Brain microvascular endothelial cell (primary cell): ENCODE measurements at regions not wholly inside any gene's neighbourhood (a gene's known extent, or its start where the extent isn't known, plus 50 kb on each side); places are given as distances from the start of the nearest gene placed in this dataset.

ENCODE experiments used
- DNase-seq: peaks from one replicate; pipeline ENCODE4 v3.0.0-alpha.2; 2020
- H3K27ac ChIP-seq: fragments of 250-450 bp; sonication (Bioruptor Pico); 2 replicates; pipeline ENCODE4 v1.5.1; 2020; ENCODE audit warnings: mild to moderate bottlenecking, moderate library complexity
- H3K27me3 ChIP-seq: fragments of 250-450 bp; sonication (Bioruptor Pico); replicated peaks from 2 replicates; pipeline ENCODE4 v1.5.1; 2020; ENCODE audit warnings: mild to moderate bottlenecking
- H3K36me3 ChIP-seq: fragments of 250-450 bp; sonication (Bioruptor Pico); replicated peaks from 2 replicates; pipeline ENCODE4 v1.5.1; 2020; ENCODE audit warnings: mild to moderate bottlenecking
- H3K4me3 ChIP-seq: 2 replicates; pipeline ENCODE4 v1.5.1; 2011; ENCODE audit warnings: low read depth, mild to moderate bottlenecking, control low read depth, low read length, moderate library complexity
- CTCF ChIP-seq: IDR thresholded peaks from 2 replicates; pipeline ENCODE4 v1.5.1; 2011; ENCODE audit warnings: low read depth, mild to moderate bottlenecking, moderate library complexity, low read length, control low read depth, inconsistent platforms; ENCODE audit errors: missing control alignments
- in situ Hi-C: cut with HindIII; loops from 2 replicates; pipeline ENCODE4 v1.10.0; 2017; ENCODE audit warnings: low sequenced_read_pairs, low pct_ligation_motif_present

- Histone ChIP-seq H3K36me3 (no peaks in the 10 kb centered on the region), H3K27me3 (no peaks in the 10 kb centered on the region), H3K4me3 (no peak overlapping the region), H3K27ac (no peak overlapping the region)
- DNase-seq, result no peak
- no peak for TF ChIP-seq CTCF
- in situ Hi-C loops, result no loop called here
Observed at GRCh38 chr16:9338510-9338909, 247.1 kb downstream of the HAPSTR1 start.

DNA sequence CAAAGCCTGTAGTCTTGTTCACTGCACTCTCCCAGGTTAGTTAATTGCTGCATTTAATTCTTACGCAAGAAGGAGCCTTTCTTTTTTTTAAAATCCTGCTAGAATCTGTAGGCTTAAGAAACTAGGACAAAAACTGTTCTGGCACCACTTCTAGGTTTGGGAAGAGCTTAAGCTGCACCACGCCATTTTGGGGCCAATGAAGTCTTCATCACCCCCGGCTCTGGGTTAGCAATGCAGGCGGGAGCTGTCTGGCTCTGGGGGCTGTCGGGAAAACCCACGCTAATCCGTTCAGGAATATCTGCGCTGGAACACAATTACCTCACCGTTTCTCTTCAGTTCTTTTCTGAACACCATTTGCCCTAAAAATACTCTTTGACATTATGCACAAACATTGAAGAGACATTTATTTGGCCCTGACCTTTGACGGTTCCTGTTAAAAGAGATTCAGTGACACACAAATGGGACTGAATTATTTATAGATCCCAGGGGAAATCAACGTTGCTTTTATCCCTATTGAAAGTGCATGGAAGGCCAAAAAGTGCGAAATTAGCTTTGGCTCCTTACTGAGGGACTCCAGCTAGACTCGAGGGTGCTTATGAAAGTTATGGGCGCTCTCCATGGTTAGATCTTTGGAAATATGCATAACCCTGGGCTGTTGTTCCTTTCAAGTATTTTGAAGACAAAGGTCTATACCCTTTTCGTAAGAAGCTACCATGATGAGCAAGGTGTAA is 249.2 kb downstream of the HAPSTR1 start:
- in situ Hi-C loops, result no loop called here
- no peak for TF ChIP-seq CTCF
- H3K4me3 ChIP-seq, result no peak overlapping the region
- no peak overlapping the region for H3K27ac ChIP-seq
- H3K36me3 ChIP-seq, result no peaks in the 10 kb centered on the region
- no peak for DNase-seq
- H3K27me3 ChIP-seq, result no peaks in the 10 kb centered on the region

GRCh38 chr16:9343276-9343675 is 251.8 kb downstream of the HAPSTR1 start:
- no peak for TF ChIP-seq CTCF
- in situ Hi-C loops, result no loop called here
- H3K27ac ChIP-seq, result no peak overlapping the region
- H3K36me3 ChIP-seq, result no peaks in the 10 kb centered on the region
- no peaks in the 10 kb centered on the region for H3K27me3 ChIP-seq
- no peak for DNase-seq
- H3K4me3 ChIP-seq, result no peak overlapping the region

DNA sequence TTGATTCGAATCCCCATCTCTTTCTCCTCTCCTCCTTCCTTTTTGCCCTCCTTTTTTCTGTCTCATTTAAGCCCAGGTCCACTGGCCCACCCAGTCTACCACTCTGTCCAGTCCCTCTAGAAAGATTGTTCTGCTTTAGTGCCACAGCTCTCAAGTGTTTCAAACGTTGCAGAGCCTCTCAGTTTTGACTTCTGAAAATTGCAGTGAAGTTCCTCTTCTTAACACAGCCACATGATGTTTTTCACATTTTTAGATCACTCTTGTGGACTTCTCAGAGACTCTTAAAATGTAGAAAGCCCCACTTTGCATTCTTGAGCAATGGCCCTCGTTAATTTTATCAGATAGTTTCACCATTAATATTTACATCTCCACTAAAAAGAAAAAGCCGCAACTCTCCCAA is 253.1 kb downstream of the HAPSTR1 start:
- no peak overlapping the region for H3K27ac ChIP-seq
- no peak for TF ChIP-seq CTCF
- DNase-seq, result no peak
- no peak overlapping the region for H3K4me3 ChIP-seq
- H3K36me3 ChIP-seq, result no peaks in the 10 kb centered on the region
- H3K27me3 ChIP-seq, result no peaks in the 10 kb centered on the region
- in situ Hi-C loops, result no loop called here

GRCh38 chr16:9345046-9345445 is 253.6 kb downstream of the HAPSTR1 start:
- Histone ChIP-seq H3K27me3 (no peaks in the 10 kb centered on the region), H3K27ac (no peak overlapping the region), H3K36me3 (no peaks in the 10 kb centered on the region), H3K4me3 (no peak overlapping the region)
- in situ Hi-C loops, result no loop called here
- DNase-seq, result no peak
- TF ChIP-seq CTCF, result no peak

DNA sequence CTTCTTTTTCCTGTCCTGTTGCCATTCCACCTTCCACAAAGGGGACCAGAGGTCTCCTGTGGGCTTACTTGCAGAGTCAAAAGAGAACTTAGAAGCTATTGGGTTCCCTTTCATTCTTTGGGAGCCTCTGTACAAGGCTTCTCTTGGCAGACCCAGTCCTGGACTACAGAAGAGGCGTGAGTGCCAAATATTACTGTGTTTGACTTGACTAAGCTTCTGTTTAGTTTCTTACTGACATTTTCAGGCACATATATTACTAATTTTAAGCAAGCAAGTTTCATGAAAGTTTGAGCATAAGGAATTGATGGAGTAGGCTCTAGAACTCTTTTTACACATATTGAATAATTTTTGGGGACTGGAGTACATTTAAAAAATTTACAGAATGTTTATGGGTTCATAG is 254.4 kb downstream of the HAPSTR1 start:
- no peak for TF ChIP-seq CTCF
- in situ Hi-C loops, result no loop called here
- Histone ChIP-seq H3K27me3 (no peaks in the 10 kb centered on the region), H3K36me3 (no peaks in the 10 kb centered on the region), H3K27ac (no peak overlapping the region), H3K4me3 (no peak overlapping the region)
- no peak for DNase-seq
